SU-DHL-6 (cell line): ENCODE measurements at regions not wholly inside any gene's neighbourhood (a gene's known extent, or its start where the extent isn't known, plus 50 kb on each side); places are given as distances from the start of the nearest gene placed in this dataset.

Experiments
- CTCF ChIP-seq: fragments of 200-600 bp; sonication (generic); IDR thresholded peaks from one replicate; pipeline ENCODE4 v1.5.1; 2017; ENCODE audit warnings: antibody characterized with exemption, mild to moderate bottlenecking, low read length, moderate library complexity; ENCODE audit not compliant: insufficient read depth, poor library complexity, severe bottlenecking
- EZH2phosphoT487 ChIP-seq: fragments of 200-600 bp; sonication (generic), shearing (Covaris generic); conservative IDR thresholded peaks from 2 replicates; pipeline ENCODE4 v1.6.1; 2018; ENCODE audit warnings: mild to moderate bottlenecking, antibody characterized with exemption, low read length, moderate library complexity, mixed read lengths

GRCh38 chr15:96435841-96436240 lies 105.3 kb downstream of the NR2F2 start:
- TF ChIP-seq EZH2phosphoT487, result no peak
- TF ChIP-seq CTCF, result no peak
